T-helper 17 cell (primary cell): ENCODE measurements at regions not wholly inside any gene's neighbourhood (a gene's known extent, or its start where the extent isn't known, plus 50 kb on each side); places are given as distances from the start of the nearest gene placed in this dataset.
A peak's percentile ranks its signal among the peaks of the same experiment; 100 is the strongest.

Source experiments
- ATAC-seq: fragments of 150-1000 bp; cut with Tn5 transposase; 2 replicates; pipeline ENCODE4 v1.10.0; 2021; ENCODE audit warnings: mild to moderate bottlenecking, moderate library complexity
- DNase-seq, 3 donors: peaks; one replicate each; pipeline versions ENCODE4 v3.0.0 to v3.0.0-alpha.2; 2020 to 2021
- H3K9me3 ChIP-seq: one replicate; pipeline ENCODE4 v1.7.0; 2013; ENCODE audit warnings: low read length, mild to moderate bottlenecking; ENCODE audit not compliant: control insufficient read depth, poor library complexity, severe bottlenecking
- H3K27ac Mint-ChIP-seq: one replicate; pipeline ENCODE4 v1.8.0; 2022; ENCODE audit warnings: mild to moderate bottlenecking, moderate library complexity, mixed read lengths
- H3K27me3 Mint-ChIP-seq: one replicate; pipeline ENCODE4 v1.8.0; 2022; ENCODE audit warnings: mixed read lengths
- H3K36me3 Mint-ChIP-seq: one replicate; pipeline ENCODE4 v1.8.0; 2022; ENCODE audit warnings: low read depth, mixed read lengths
- H3K4me1 Mint-ChIP-seq: one replicate; pipeline ENCODE4 v1.8.0; 2022; ENCODE audit warnings: mild to moderate bottlenecking, mixed read lengths
- H3K4me3 Mint-ChIP-seq: one replicate; pipeline ENCODE4 v1.8.0; 2022; ENCODE audit warnings: mild to moderate bottlenecking, moderate library complexity, mixed read lengths

DNA sequence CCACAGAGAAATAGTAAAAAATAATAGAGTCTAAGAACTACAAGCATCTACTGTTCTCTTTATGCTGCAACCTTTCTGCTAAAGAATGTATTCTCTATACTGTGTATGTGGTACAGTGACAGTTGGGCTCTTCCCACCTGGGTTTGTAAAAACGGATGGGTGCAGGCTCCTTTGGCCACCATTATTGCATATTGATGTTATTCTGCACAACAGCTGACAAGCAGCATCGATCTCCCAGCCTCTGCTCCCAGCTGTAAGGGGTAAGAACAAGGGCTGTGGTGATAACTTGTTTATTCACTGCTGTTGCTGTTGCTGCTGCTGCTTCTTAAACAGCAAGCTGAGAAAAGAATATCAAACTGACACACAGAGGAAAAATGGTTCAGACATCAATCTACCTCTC lies 56.1 kb downstream of the KCNRG start:
- no peaks in the 10 kb centered on the region for H3K9me3 ChIP-seq
- ATAC-seq = peak; percentile 23
- no peaks in the 10 kb centered on the region for H3K36me3 Mint-ChIP-seq
- peaks cover 8% of the 10 kb centered on the region for H3K4me1 Mint-ChIP-seq
- no peak overlapping the region for H3K4me3 Mint-ChIP-seq
- H3K27ac Mint-ChIP-seq = no peak overlapping the region
- H3K27me3 Mint-ChIP-seq = no peaks in the 10 kb centered on the region
- DNase-seq = no peak

DNA sequence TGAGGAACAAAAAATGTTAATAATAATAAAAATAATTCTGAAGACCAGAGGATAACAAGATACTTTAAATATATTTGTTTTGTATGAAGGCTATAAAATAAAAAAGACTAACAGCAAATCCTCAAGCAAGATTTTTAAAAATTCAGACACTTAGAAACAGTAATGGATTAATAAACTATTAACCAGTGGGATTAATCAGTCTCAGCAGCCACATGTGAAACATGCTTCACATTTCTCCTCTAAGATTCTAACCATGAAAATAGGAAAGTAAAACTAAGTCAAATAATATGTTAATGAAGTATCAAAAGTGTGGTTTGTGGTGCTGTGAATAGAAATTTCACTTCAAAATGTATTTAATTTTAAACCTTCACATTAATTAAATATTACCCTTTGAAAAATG lies 57.4 kb downstream of the KCNRG start:
- Mint-ChIP-seq H3K4me1 (peaks cover 10% of the 10 kb centered on the region), H3K36me3 (no peaks in the 10 kb centered on the region), H3K4me3 (no peak overlapping the region), H3K27me3 (no peaks in the 10 kb centered on the region), H3K27ac (peak overlapping the region; percentile 16)
- H3K9me3 ChIP-seq = no peaks in the 10 kb centered on the region
- no peak for DNase-seq
- ATAC-seq = no peak

DNA sequence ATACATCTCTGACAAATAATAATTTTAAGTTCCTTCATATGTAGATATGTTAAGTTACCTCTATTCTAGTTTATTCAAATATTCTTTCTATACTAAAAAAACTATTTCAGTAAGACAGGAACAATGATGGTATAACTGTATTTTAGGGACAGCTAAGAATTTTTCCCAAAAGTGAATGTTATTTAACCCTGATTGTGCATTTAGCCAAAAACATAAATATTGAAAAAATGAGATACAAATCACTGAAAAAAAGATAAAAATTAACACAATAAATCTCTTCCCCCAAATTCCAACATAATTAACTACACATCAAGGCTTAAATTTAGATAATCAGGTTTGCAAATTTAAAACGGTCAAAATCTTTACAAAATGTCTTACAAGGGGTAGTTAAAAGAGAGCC lies 58.1 kb downstream of the KCNRG start:
- Mint-ChIP-seq H3K4me1 (peaks cover 10% of the 10 kb centered on the region), H3K27ac (peak overlapping the region; percentile 83), H3K36me3 (no peaks in the 10 kb centered on the region), H3K4me3 (no peak overlapping the region), H3K27me3 (no peaks in the 10 kb centered on the region)
- ATAC-seq = no peak
- H3K9me3 ChIP-seq = no peaks in the 10 kb centered on the region
- DNase-seq = no peak

DNA sequence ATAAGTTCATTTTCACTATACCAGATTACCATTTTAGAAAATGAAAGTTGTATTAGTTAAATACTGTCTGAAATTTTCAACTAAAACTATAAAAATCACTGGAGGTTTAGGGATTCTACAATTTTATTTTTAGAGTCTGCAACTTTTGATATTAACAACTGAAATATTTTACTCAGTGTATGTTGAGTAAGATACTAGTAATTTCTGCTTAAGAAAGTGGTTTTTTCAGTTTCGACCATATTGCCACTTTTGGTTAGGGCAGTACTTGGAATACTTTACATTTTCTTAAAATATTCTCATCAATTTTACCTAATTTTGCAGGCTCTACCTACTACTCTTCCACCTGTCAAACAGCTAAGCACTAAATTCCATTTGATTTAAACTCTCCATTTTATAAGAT lies 59.6 kb downstream of the KCNRG start:
- Mint-ChIP-seq H3K4me3 (no peak overlapping the region), H3K27ac (no peak overlapping the region), H3K4me1 (peaks cover 12% of the 10 kb centered on the region), H3K36me3 (no peaks in the 10 kb centered on the region), H3K27me3 (no peaks in the 10 kb centered on the region)
- no peaks in the 10 kb centered on the region for H3K9me3 ChIP-seq
- no peak for DNase-seq
- ATAC-seq = no peak

DNA sequence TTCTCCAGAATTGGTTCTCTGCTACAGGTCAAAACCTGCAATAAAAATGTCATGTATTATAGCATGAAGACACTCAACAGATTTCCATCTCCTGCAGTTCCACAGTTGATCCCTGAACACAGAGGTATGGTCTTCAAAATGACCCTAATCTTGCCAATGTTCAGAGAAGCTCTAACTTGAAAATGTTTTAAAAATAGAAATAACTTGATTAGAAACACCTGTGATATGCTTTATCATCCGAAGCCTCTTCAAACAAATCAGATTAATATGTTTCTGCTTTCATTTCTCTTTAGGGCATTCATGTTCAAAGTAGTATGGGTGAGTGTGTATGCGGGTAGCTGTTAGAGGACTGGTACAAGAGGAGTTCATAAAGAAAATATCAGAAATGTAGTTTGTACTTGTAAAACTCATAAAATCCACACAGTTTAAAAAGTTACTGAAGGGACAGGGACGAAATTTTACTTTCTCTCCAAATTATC lies 60.4 kb downstream of the KCNRG start:
- ATAC-seq (no peak), DNase-seq (no peak)
- no peaks in the 10 kb centered on the region for H3K9me3 ChIP-seq
- peak overlapping the region; percentile 59 for H3K4me3 Mint-ChIP-seq
- peak overlapping the region; percentile 86 for H3K27ac Mint-ChIP-seq
- H3K27me3 Mint-ChIP-seq = no peaks in the 10 kb centered on the region
- H3K36me3 Mint-ChIP-seq = no peaks in the 10 kb centered on the region
- peaks cover 12% of the 10 kb centered on the region for H3K4me1 Mint-ChIP-seq

DNA sequence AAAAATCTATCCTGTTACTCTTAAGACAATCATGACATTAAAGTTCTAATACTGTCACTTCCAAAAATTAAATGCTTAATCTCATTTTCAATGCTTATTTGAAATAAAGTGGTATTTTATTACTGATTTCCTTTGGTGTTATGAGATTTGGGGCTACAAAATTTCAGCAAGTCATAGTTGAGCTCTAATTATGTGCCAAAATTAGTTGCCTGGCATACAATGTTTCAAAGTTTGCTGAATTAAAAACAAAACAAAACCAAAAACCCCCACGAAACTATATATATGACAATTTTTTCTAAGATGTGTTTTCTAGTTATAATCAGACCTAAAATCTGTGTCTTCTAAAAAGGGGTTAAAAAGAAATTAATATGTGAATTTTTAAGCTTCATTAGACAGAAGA lies 62.2 kb downstream of the KCNRG start:
- DNase-seq (no peak), ATAC-seq (no peak)
- Mint-ChIP-seq H3K4me3 (no peak overlapping the region), H3K4me1 (peaks cover 18% of the 10 kb centered on the region), H3K36me3 (peaks cover 3% of the 10 kb centered on the region), H3K27me3 (no peaks in the 10 kb centered on the region), H3K27ac (no peak overlapping the region)
- no peaks in the 10 kb centered on the region for H3K9me3 ChIP-seq

DNA sequence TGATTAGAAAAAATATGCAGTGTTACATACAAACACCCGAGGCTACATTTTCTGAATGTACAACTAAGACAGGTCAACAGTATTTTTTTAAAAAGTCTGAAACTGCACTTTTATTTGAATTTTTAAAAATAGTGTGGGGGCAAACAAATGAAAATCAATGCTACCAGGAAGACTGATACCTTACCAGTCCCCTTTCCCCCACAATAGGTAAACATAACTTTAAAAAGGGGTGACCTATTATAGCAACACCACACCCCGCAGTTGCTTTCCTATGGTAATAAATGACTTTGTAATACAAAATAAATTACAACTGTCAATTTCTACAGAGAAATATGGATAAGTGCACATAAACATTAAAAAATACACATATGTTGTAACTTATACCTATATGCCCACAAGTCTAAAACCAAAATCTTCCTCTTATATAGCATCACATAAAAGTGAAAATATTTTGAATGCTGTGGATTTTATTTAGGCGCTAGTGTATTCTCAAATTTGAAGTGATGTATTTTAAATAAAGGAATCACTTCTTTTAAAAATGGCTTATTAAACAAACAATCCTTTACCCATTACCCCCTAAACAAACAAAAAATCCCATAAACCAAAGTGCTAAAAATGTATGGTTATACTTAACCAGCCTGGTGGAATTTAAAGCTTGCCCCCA lies 63.1 kb downstream of the KCNRG start:
- H3K27ac Mint-ChIP-seq = peak overlapping the region; percentile 98
- DNase-seq = no peak
- H3K9me3 ChIP-seq = no peaks in the 10 kb centered on the region
- H3K4me1 Mint-ChIP-seq = peaks cover 22% of the 10 kb centered on the region
- no peak for ATAC-seq
- H3K36me3 Mint-ChIP-seq = peaks cover 3% of the 10 kb centered on the region
- peak overlapping the region; percentile 41 for H3K4me3 Mint-ChIP-seq
- H3K27me3 Mint-ChIP-seq = no peaks in the 10 kb centered on the region

DNA sequence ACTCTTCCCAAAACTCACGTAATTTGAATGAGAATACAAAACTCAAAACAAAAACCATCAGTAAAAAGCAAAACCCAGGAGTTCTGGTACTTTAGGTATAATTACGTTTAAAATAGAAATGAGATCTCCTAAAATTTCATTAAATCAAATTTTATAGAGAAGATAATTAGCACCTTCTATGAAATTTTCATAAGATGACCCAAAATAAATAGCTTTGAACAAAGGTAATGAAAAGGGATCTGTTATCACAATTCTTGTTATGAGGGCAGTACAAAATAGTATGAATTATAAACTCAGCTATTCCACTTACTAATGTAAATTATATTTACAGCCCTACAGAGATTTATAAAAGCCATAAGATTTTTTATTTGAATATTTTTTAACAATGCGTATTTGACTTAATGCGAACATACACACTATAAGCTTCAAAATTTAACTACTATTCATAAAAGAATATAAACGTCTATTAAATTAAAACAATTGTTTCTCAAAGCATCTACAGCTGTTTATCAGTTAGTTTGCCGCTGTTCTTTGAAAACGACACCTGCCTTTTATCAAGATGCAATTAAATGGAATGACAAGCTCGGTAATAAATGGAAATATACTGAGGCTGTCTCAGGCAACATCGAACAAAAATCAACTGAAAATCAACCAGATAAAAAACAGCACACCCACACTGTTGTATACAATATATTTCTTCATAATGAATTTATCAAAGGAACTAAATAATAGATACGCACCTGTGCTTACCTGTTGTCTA lies 63.8 kb downstream of the KCNRG start:
- Mint-ChIP-seq H3K27ac (peak overlapping the region; percentile 98), H3K36me3 (peaks cover 3% of the 10 kb centered on the region), H3K4me1 (peaks cover 27% of the 10 kb centered on the region), H3K27me3 (no peaks in the 10 kb centered on the region), H3K4me3 (peak overlapping the region; percentile 39)
- DNase-seq (no peak), ATAC-seq (no peak)
- H3K9me3 ChIP-seq = no peaks in the 10 kb centered on the region

DNA sequence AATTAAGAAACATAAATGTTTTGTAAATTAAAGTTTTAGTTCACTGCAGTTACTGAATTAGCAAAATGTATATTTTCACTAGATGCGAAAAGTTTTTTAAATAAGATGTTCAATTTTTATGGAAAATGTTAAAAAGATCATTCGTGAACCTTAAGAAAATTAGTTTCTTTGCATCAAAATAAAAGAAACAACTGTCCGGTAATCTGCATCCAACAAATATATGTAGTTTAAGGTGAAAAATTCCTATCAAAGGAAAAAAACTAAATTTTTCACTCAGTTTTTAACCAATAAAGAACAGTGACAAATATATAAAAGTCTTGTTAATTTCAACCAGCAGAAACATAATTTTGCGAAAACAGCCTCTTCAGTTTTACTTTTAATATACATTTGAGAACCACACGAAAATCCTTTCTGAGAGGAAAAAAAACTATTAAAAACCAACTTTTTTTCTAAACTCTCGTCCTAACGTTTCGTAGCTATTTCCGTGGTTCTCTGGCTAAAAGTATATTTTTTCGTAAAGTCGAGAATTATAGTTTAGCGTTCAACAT lies 64.5 kb downstream of the KCNRG start:
- no peaks in the 10 kb centered on the region for H3K9me3 ChIP-seq
- DNase-seq (no peak), ATAC-seq (no peak)
- Mint-ChIP-seq H3K36me3 (peaks cover 3% of the 10 kb centered on the region), H3K27me3 (no peaks in the 10 kb centered on the region), H3K4me1 (peaks cover 27% of the 10 kb centered on the region), H3K4me3 (peak overlapping the region; percentile 100), H3K27ac (peak overlapping the region; percentile 98)

DNA sequence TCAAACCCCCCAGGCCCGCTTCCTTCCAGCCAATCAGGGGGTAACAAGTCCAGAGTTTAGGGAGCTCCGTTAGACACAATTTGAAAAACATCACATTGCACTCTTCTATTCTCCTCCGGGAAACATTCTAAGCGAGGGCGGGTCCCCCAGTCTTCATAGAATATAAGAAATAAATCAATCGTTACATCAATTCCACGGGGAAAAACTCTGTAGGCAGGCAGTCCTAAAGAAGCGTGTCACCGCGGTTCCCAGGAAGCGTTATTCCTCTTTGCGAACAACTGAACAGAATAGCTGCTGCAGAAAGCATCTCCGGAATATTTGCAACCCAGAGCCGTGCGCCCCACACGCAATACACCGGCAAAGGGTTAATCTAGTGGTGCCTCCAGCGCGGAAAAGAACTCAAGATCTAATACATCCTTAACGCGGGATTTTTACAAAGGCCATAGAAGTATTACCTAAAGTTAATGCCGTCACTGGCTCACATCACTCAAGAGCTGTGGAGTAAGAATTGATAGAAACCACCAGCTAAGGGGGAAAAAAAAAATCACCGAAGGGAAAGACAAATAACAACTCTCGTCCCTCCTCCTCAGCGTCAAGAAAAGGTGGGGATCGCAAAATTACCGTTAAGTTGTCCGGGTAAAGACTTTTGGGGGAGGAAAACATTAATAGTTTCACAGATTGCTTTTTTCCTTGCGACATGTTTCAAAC lies 65.1 kb downstream of the KCNRG start:
- H3K4me1 Mint-ChIP-seq = peaks cover 25% of the 10 kb centered on the region
- ATAC-seq (peak; percentile 37), DNase-seq (peak in 2 of 3 donors; percentile 10 to 24)
- H3K27ac Mint-ChIP-seq = peak overlapping the region; percentile 98
- no peaks in the 10 kb centered on the region for H3K27me3 Mint-ChIP-seq
- peak overlapping the region; percentile 100 for H3K4me3 Mint-ChIP-seq
- H3K9me3 ChIP-seq = no peaks in the 10 kb centered on the region
- peaks cover 3% of the 10 kb centered on the region for H3K36me3 Mint-ChIP-seq

DNA sequence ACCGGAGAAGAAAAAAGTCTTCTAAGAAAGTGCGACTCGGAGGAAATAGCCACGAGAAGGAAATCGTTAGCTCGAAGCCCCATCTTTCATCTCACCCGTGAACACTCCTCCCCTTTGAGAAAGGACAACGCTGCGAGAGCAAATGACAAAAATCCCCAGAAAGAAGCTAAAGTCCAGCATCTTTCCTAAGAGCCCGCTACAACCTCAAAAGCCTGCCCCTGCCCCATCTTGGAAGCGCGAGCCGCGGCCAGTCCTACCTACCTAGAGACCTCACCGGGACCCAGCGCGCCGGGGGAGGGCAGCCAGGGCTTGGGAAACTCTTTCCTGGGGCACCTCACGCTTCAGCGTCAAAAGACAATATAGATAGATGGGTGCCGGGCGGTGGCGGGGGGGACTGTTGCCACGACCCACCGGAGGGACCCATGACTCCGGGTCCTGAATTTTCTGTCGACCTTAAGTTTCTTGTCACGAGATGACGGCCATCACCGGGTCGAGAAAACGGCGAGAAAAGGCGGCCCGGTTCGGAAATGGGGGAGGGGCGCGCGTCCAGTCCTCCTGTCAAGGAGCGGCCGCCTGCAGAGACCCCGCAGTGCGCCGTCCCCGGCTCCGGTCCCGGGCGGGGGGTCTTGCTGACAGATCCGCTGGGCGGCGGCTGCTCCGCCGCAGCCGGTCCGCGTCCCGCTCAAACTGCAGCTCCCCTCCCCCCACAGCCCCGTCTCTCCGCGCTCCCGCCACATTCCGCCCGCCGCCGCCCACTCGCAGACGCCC lies 65.9 kb downstream of the KCNRG start:
- ATAC-seq (peak; percentile 10), DNase-seq (peak; percentile 24 to 45 (median 37))
- H3K36me3 Mint-ChIP-seq = peaks cover 3% of the 10 kb centered on the region
- H3K4me1 Mint-ChIP-seq = peaks cover 22% of the 10 kb centered on the region
- H3K27me3 Mint-ChIP-seq = no peaks in the 10 kb centered on the region
- H3K4me3 Mint-ChIP-seq = peak overlapping the region; percentile 100
- H3K9me3 ChIP-seq = no peaks in the 10 kb centered on the region
- H3K27ac Mint-ChIP-seq = peak overlapping the region; percentile 98

DNA sequence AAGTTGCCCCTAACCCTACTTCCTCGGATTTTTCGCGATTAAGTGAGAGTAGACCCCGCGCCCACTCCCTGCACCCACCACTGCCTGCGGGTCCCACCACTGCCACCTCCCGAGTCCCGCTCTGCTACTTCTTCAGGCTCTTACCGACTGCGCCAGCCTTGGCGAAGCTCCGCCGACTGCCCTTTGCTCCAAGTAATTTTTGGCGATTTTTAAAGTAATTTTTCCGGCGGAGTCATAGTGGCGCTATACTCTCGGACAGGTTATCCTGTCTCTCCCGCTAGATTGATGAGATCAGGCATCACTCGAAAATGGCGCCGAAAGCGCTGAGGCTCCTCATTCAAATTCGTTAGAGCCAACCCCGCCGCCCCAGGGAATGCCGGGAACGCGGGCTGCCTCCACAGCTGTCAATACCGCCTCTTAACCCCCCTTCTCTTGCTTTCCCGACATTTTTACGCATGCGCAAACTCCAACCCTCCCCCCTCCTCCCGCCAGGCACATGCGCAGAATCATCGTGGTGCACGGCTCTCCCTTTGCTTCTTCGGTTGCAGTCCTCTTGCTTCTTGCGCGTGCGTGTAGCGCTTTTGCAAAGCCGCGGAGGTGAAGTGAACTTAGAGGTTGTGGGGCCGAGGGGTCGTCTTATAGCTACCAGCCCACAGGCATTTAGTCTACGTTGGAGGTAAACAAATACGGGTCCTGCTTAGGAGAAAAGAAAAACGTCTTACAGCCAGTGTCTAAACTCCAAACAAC lies 66.6 kb downstream of the KCNRG start:
- ATAC-seq = peak; percentile 76
- H3K4me3 Mint-ChIP-seq = peak overlapping the region; percentile 100
- H3K36me3 Mint-ChIP-seq = peaks cover 3% of the 10 kb centered on the region
- peaks cover 22% of the 10 kb centered on the region for H3K4me1 Mint-ChIP-seq
- no peaks in the 10 kb centered on the region for H3K27me3 Mint-ChIP-seq
- no peaks in the 10 kb centered on the region for H3K9me3 ChIP-seq
- H3K27ac Mint-ChIP-seq = peak overlapping the region; percentile 98
- peak; percentile 91 to 98 (median 98) for DNase-seq
